Fibroblast of skin of abdomen (primary cell): ENCODE measurements at regions not wholly inside any gene's neighbourhood (a gene's known extent, or its start where the extent isn't known, plus 50 kb on each side); places are given as distances from the start of the nearest gene placed in this dataset.
A peak's percentile ranks its signal among the peaks of the same experiment; 100 is the strongest.
"Not testable (repeated sequence)": the region's sequence is repeated elsewhere in the genome, so short reads cannot be mapped to it uniquely, and the experiment has no call there.

Experiments used
- DNase-seq: peaks from one replicate; pipeline ENCODE4 v3.0.0-alpha.2; 2013

DNA sequence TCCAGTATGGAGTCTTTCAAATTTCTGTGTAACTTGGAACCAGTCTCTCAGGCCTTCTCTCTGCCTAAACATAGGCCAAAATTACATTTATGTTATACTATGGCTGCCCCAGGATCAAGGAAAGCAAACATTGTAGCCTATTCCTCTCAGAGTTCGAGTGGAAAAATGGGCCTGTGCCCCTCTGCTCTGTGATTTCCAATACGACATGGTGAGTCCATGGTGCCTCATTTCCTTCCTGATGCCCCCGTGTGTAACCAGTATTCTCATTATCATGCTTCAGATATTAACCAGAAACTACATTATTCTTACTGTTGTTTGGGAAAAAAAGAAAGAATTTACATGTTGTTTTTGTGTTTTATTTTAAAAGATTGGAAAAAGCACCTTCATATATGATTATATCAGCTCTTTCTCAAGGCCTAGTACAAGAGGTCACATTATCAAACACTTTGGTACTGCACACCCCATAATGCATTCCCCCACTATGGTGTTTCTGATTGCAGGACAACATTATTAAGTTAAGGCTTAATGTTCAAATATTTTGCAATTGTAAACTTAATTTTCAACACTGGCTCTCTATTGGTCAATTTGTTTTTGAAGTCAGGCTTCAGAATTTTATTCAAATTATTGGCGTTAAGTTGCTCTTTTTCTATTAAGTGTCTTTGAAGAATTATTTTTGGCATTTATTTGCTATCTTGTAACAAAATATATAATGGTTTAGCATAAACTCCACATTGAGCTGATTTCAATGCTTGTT lies 151.8 kb upstream of the SLC27A6 start:
- DNase-seq = no peak

DNA sequence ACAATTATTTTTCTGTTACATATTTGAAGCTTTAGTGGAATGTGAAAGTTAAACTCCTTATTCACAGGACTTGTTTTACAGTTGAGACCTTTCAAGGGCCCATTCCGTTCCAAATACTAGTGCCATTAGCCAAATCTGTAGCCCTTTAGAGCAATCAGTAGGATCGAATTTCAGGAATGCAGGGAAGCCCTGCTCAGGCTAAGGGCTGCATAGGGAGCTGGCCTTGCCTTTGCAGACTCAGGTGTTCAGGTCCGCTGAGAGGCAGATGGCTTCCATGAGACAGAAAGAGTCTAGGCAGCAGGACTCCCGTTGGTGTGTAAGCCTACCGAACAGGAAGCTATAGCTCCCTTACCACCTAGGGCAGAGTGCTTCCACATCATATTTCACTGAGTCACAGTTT lies 150.1 kb upstream of the SLC27A6 start:
- DNase-seq = no peak

DNA sequence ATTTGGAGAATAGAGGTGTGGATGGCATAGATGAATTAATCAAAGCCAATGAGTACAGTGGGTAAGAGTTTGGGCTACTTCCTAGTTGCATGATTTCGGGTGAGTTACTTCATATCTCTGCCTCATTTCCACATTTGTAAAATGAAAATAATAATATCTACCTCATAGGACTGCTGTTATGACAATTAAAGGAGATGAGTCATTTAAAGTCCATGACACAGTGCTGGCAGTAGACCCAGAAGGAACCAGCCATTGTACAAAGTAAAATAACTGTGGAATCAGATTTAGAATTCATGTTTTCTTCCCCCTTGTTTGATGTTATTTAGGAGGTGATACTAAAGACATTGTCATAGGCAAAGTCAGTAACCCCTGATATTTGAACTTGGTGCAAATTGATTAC lies 139.5 kb upstream of the SLC27A6 start:
- peak; percentile 67 for DNase-seq

DNA sequence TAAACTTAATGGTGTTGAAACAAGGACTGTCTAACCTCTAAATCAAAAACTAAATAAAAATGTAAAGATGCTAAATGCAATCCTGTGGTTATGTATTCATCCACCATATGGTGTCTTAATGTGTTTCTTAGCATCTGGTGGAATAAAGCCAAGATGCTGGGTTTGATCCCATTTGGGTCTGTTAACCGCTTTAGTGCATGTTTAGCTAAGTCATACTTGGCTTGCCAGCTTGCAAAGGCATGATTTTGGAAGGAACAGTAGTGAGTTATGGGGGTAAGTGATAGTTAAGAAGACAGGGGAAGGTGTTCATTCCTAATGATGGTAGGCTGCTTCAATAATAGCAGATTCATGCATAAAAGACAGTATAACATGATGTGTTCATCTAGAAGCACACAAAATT lies 139.0 kb upstream of the SLC27A6 start:
- peak; percentile 86 for DNase-seq

DNA sequence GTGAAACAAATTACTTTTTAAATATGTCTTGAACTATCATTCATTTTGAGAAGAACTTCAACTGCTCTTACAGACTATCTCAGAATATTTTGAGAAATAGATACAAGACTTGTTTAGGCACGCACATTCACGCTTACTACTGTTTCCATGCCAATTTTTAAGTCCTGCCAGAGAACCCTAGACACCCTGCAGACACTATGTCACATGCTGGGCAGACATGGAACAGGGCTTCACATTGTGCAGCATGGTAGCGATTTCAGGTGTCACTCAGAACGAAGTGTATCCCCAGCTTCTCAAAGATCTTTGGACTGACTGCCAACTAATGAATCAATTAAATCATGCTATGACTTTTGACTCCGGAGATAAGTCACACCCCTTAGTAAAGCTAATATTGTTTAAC lies 128.7 kb upstream of the SLC27A6 start:
- no peak for DNase-seq

DNA sequence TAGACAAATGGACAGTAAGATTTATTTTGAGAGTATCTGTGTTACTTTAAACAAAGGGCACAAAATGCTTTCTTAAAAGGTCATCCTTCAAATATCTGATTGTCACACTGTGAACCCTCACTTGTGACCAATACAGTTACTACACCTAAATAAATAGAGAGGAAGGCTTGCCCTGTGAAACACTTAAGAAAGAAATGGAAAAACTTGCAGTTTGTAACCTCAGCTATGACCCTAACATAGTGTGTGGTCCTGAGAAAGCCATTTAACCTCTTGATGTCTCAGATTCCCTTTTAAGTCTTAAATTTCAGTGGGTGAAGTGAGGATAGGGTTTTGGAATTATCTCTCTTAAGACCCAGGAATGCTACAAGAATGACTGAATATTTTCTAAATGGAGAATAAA lies 126.7 kb upstream of the SLC27A6 start:
- no peak for DNase-seq

DNA sequence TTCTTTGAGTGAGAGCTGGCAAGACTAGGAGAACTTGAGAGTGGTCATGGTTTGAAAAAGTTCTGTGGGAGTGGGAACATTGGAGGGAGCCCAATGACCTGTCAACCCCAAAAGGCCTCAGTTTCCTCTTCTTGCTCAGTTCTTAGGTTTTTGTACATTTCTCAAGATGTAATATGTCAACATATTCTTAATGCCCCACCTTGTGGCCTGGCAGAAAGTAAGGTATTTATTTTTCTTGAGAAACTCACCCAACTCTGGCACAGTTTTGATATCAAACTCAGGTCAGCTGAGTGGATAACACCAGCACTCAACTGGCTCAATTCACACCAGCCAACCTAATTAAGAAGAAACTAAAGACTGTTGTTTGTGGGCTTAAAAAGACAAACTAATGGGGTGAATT lies 123.0 kb upstream of the SLC27A6 start:
- DNase-seq = no peak

DNA sequence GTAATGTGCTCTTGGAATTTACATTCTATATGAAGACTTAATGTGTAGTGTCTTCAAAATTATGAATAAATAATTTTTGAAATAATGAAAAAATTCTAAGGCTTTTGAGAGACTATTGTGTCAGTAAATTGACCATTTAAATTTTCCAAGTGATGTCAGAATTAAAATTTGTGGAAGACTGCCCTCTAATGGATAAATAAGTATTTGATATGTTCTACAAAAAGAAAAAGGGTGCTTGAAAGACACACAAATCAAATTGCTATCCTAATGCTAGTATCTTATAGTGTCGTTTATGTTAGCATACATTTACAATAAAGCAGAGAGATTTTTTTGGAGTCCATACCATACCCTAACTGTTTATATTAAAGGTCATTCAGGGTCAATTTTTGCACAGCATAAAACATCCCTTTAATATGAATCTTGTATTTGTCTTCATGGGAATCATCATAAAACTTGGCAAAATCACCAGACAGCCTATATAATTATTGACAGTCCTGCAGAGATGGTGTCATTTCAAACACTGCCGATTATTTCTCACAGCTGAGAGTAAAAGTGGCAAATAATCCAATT lies 120.8 kb upstream of the SLC27A6 start:
- peak; percentile 28 for DNase-seq

DNA sequence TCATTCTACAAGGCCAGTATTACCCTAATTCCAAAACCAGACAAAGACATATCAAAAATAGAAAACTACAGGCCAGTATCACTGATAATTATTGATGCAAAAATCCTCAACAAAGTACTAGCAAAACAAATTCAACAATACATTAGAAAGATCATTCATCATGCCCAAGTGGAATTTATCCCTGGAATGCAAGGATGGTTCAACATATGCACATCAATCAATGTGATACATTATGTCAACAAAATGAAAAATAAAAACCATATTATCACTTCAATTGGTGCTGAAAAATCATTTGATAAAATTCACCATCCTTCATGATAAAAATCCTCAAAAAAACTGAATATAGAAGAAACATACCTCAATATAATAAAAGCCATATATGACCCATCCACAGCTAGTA lies 115.2 kb upstream of the SLC27A6 start:
- DNase-seq = no peak

DNA sequence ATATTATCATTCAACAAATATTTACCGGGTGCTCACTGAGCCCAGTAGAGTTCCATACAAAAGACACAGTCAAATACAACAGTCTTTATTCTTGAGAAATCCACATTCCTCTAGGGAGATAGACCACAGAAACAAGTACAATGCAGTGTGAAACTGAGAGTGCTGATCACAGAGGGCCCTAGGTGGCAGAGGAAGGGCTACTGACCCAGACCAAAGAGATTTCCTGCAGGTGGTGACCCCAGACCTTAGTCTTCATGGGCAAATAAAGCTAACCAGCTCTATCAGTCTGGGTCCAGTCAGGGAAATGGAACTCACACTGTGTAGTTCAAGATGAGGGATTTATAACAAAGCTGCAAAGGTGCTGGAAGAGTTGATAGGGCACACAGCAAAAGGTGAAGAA lies 110.4 kb upstream of the SLC27A6 start:
- no peak for DNase-seq

DNA sequence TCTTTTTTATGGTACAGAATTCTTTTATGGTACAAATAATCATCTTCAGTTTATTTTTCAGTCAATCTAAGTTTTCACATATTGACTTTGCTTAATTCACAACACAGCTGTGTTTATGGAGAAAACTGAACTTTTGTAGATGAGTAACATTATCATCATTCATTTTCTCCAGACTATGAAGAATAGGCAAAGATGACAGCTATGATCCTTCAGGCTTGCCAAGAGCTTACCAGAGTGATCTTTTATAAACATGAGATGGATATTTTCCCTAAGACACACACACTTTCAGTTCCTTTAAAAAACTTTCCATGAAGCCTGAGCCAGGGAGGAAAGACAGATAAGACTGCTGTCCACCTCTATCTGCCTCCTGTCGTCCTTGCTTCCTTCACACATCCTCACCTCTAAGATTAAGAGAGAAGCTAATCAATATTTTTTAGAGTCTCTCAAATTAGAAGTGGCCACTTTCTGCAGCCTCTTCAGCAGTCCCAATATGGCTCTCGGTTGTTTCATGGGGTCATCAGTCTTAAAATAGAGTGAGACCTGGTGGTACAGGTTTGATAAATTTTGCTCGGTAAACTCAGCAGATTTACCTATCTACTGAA lies 108.1 kb upstream of the SLC27A6 start:
- peak; percentile 3 for DNase-seq

DNA sequence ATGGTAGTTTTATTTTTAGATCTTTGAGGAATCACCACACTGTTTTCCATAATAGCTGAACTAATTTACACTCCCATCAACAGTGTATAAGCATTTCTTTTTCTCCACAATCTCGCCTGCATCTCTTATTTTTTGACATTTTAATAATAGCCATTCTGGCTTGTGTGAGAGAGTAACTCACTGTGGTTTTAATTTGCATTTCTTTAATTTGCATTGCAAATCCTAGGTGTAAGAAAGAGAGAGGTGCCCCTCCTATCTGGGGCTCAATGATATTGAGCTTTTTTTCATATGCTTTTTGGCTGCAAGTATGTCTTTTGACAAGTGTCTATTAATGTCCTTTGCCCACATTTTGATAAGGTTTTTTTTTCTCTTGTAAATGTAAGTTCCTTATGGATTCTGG lies 106.3 kb upstream of the SLC27A6 start:
- no peak for DNase-seq

DNA sequence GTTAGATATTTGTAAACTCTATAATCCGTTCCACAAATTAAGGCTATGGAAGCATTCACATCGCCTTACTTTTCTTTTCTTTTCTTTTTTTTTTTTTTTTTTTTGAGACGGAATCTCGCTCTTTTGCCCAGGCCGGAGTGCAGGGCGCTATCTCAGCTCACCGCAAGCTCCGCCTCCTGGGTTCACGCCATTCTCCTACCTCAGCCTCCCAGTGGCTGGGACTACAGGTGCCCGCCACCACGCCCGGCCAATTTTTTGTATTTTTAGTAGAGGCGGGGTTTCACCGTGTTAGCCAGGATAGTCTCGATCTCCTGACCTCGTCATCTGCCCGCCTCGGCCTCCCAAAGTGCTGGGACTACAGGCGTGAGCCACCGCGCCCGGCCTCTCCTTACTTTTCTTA lies 104.1 kb upstream of the SLC27A6 start:
- not testable (repeated sequence) for DNase-seq

DNA sequence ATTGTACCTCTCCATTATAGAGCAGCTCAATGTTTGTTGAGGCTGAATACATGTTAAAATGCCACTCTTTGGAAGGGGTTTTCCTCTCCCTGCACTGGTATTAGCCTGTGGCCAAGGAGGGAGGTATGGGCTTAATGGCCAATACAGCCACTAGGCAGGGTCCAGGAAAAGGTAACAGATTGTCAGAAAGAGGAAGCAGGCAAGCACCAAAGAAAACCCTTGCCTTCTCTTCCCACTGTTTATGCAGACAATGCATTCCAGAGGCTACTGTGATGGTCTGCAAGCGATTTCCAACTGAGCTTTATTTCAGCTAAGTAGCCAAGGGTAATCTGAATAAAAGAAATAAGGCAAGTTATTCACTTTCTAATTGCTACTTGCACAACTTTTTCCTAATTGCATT lies 95.3 kb upstream of the SLC27A6 start:
- no peak for DNase-seq

DNA sequence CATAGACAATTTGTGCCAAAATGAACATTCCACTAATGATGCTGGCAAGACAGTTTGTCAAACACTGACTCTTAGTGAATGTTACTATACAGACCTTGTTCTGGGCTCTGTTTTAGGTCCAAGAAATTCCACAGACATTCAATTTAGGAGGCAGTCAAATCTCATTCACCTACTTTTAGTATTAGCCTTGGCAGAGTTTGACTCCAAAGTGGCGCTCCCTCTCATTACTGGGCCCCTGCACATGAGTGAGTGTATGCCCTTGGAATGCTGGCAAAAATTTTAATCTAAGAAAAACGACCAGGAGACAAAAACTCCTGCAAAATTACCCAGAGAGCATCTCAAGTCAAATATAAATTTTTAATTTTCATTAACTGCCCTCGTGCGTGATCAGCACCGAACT lies 94.9 kb upstream of the SLC27A6 start:
- no peak for DNase-seq

DNA sequence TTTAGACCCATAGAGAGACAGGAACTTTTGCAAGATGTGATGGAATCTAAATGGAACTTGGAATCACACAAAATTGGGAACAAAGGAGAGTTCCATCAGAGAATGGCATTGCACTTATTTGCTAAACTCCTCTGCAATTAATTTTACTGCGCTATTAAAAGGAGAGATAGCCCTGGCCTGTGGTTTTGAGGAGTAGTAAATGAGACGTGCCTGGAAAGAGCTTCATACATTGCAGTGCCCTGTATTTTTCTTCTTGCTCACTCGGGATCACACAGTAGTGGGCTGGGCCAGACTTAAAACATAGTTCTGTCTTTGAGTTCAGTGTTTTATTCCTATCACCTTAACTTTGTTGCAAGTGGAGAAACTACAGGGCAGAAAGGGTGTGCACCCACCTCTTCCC lies 94.4 kb upstream of the SLC27A6 start:
- no peak for DNase-seq

DNA sequence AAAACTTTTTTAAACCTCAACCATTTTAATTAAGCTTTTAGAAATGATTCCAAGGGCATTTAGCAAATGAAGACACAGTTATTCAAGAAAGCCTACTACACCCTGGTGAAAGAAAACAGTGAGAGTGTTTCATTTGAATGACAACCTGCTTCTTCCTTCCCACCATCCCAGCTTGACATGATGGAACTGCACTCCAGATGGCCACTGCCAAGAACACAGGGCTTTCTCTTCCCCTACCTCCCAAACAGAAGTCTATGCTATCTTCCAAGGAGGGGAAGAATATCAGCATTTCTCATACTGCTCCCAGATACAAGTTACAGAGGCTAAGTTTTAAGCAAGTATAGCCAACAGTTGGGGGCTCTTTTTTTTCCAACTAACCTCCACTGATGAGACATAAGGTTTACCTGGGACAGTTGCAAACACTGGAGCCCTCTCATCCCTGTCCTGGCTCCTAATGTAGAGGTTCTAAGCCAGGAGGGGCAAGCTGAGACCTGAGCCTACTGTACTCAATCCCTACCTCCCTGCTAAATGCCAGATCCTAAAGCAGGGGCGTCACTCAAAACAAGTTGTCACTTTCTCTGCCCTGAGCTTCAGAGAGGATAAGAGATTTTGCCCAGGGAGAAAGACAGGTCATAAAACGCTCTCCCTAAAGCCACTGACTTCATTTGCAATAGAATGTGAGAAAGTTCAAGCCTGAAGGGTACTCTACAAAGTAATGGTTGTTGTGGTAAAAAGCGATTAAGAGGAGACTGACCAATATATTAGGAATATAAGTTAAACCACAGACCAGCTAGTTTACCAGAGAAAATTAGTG lies 88.5 kb upstream of the SLC27A6 start:
- no peak for DNase-seq

DNA sequence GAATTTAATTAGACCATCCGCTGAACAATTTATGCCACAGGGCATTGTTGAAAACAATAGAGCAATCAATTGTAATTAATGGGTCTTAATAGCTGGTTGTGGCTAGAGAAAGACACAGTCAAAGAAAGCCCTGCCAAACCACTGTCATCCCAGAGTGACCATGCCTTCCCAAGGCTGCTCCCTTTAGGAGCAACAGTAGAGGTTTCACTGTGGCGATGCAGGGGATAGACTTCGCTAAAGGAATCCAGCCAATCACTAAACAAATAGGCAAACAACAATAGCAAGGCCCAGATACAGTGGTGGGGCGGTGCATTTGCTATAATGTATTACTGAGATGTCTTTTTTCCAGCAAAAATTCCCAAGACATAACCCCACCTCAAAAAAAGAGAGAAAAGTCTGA lies 87.8 kb upstream of the SLC27A6 start:
- no peak for DNase-seq

DNA sequence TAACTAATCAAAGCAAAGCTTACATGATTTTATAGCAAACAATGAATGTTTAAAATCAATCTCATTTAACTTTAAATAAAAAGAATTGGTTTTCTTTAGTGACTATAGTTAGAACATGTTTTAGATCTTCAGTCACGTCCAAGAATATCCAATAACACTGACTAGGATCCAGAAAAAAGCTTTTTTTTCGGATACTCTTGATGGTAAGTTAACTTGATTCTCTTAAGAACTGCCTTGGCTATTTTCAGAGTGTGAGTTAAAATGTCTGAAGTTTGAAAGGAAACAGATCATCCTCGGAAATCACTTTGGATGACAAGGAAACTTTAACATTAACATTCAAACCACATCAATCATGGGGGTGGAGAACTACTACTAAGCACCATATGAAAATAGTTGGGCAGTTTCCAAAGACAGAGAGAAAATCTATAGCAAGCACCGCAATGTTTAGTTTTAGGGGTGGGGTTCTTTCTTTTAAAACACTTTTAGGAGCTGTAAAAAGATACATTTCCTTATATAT lies 83.7 kb upstream of the SLC27A6 start:
- DNase-seq = no peak

DNA sequence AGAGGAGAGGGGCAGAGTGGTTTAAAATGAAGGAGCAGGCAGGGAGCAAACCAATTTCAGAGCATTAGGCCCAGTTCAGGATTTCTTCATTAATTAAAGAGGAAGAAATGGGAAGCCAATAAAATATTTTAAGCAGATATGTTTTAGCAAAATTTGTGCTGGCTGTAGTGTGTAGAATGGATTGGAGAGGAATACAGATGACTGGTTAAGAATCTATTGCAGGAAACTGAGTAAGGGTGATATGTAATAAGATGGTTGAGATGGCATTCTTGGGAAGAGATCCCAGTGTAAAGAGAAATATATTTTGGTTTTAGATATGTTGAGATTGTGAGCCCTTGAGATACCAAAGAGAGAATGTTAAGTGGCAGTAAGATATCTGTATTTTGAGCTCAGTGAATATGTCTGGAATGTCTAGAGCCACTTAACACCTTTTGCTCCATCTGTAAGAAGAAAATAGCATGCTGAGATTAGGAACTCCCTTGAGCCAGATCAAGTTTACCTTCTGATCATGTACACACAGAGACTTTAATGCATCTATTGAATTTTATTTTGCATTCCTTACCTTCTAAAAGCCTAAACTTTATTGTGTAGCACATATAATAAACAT lies 79.5 kb upstream of the SLC27A6 start:
- DNase-seq = no peak

DNA sequence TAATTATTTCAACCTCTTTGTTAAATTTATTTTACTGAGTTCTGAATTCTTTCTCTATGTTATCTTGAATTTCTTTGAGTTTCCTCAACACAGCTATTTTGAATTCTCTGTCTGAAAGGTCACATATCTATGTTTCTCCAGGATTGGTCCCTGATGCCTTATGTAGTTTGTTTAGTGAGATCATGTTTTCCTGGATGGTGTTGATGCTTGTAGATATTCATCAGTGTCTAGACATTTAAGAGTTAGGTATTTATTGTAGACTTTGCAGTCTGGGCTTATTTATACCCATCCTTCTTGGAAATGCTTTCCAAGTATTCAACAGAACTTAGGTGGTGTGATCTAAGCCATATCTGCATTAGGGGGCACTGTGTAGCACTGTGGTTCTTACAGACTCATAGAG lies 70.2 kb upstream of the SLC27A6 start:
- no peak for DNase-seq

DNA sequence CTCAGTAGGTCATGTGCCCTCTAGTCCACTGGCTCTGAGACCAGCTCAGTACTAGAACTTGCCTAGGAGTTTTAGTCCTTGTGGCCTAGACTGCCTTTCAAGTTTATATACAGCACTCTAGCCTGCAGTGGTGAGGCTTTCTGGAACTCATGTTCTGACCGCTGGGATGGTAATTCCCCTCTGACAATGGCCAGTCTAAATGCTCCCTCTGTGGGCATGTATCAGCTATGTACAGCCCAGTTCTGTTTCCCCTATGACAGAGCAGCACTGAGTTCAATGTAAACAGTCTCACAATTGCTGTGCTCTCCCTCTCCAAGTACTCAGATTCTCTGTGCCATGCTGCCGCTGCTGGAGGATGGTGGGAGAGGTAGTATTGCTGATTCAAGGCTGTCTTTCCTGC lies 68.6 kb upstream of the SLC27A6 start:
- DNase-seq = no peak

DNA sequence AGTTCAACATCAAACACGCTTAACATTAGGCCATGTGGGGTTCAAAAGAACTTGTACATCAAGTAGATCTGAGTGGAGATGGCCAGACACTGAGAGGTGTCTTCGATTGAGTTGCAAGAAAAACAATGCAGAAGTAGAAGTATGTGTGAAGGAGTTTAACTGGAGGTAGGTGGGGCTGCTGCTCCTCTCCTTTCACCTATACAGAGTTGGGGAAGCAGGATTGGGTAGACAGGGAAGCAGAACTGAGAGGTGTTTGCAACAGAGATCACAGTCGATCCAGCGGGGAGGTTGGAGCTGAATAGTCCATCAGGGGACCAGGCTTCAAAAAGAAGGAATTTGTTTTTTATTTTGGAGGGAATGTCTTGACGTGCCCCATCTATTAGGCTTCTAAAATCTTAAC lies 61.7 kb upstream of the SLC27A6 start:
- DNase-seq = no peak
